GM10266 (cell line): ENCODE measurements at regions not wholly inside any gene's neighbourhood (a gene's known extent, or its start where the extent isn't known, plus 50 kb on each side); places are given as distances from the start of the nearest gene placed in this dataset.
A peak's percentile ranks its signal among the peaks of the same experiment; 100 is the strongest.
"Not testable (repeated sequence)": the region's sequence is repeated elsewhere in the genome, so short reads cannot be mapped to it uniquely, and the experiment has no call there.

Source experiments
- DNase-seq: peaks from one replicate; pipeline ENCODE4 v3.0.0; 2012; ENCODE audit errors: extremely low spot score
- TF ChIP-seq, protein P1 (sequence below): IDR thresholded peaks from 2 replicates; pipeline ENCODE4 v1.5.1; 2012; ENCODE audit warnings: mild to moderate bottlenecking, low read depth; ENCODE audit not compliant: control insufficient read depth, insufficient read depth; ENCODE audit errors: missing control alignments

DNA sequence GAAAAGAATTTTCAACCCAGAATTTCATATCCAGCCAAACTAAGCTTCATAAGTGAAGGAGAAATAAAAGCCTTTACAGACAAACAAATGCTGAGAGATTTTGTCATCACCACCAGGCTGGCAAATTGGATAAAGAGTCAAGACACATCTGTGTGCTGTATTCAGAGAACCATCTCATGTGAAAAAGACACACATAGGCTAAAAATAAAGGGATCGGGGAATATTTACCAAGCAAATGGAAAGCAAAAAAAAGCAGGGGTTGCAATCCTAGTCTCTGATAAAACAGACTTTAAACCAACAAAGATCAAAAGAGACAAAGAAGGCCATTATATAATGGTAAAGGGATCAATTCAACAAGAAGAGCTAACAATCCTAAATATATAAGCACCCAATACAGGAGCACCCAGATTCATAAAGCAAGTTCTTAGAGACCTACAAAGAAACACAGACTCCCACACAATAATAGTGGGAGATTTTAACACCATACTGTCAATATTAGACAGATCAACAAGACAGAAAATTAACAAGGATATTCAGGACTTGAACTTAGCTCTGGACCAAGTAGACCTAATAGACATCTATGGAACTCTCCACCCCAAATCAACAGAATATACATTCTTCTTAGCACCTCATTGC is 55.9 kb upstream of the ACSM6 start:
- not testable (repeated sequence) for DNase-seq

DNA sequence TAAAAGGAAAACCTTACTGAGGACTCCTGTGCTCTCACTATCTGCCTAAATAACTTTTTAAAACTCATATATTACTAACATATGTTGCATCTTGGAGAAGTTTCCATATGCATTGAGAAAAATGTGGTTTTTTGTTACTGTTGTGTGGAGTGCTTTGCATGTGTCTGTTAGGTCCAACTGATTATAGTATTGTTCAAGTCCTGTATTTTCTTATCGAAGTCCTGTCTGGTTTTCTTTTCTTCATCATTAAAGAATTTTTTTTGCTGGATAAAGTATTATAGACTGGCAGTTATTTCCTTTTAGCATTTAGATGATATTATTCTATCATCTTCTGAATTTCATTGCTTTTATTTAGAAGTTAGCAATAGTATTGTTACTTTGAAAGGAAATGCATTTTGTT is 59.5 kb upstream of the ACSM6 start:
- TF ChIP-seq, protein P1, sequence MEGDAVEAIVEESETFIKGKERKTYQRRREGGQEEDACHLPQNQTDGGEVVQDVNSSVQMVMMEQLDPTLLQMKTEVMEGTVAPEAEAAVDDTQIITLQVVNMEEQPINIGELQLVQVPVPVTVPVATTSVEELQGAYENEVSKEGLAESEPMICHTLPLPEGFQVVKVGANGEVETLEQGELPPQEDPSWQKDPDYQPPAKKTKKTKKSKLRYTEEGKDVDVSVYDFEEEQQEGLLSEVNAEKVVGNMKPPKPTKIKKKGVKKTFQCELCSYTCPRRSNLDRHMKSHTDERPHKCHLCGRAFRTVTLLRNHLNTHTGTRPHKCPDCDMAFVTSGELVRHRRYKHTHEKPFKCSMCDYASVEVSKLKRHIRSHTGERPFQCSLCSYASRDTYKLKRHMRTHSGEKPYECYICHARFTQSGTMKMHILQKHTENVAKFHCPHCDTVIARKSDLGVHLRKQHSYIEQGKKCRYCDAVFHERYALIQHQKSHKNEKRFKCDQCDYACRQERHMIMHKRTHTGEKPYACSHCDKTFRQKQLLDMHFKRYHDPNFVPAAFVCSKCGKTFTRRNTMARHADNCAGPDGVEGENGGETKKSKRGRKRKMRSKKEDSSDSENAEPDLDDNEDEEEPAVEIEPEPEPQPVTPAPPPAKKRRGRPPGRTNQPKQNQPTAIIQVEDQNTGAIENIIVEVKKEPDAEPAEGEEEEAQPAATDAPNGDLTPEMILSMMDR, result no peak
- no peak for DNase-seq

DNA sequence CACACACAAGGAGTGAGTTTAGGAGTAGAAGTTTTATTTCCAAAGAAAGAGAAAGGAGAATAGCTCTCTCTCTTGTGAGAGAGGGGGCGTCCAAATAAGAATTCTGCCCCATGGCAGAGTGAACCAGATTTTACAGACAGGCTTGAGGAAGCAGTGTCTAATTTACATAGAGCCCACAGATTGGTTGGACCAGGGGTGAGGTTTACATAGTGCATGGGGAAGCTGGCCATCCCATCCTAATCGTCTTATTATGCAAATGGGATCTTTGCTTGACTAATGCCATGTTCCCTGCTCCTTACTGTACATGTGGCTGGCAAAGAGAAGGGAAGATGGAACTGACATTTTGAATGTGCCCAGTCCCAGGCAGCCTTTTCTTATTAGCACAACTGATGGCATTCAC is 60.0 kb upstream of the ACSM6 start:
- no peak for DNase-seq
- TF ChIP-seq, protein P1, result no peak

DNA sequence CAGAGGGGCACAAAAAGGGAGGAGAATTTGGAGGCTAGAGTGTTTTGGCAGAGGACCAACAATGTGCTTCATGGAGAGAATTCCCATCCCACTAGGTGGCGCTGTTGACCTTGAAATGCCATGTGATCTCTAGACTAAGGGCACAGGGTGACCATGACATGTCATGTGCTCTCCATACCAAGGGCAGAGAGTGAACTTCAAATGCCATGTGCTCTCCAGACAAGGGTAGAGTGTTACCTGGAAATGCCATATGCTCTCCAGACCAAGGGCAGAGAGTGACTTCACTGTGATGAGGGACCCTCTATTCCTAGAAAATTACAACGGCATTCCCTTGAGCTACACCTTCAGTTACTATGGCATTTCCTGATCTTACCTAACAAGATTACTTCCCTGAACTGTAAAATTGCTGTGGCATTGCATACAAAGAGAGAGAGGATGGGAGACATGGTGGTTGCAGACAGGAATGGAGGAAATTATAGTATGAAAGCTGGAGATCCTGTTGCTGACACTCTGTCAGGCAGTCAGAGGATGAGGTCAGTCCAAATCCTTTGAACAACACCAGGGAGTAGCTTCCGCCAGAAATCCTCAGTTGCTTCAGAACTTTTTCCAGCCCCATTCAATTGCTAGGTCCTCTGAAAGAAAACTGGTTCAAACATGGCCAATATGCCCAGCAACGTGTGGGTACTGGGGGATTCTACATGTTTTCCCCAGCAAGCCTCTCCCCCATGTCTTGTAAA is 60.9 kb upstream of the ACSM6 start:
- DNase-seq, result peak; percentile 55
- TF ChIP-seq, protein P1, result peak; percentile 84

DNA sequence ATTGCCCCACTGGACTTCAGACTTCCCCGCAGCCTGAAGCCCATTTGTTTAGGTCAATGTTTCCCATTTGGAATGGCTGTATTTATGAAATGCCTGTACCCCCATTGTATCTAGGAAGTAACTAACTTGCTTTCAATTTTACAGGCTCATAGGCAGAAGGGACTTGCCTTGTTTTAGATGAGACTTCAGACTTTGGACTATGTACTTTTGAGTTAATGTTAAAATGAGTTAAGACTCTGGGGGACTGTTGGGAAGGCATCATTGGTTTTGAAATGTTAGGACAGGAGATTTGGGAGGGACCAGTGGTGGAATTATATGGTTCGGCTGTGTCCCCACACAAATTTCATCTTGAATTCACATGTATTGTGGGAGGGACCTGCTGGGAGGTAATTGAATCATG is 61.1 kb upstream of the CYP2C8 start:
- not testable (repeated sequence) for DNase-seq

DNA sequence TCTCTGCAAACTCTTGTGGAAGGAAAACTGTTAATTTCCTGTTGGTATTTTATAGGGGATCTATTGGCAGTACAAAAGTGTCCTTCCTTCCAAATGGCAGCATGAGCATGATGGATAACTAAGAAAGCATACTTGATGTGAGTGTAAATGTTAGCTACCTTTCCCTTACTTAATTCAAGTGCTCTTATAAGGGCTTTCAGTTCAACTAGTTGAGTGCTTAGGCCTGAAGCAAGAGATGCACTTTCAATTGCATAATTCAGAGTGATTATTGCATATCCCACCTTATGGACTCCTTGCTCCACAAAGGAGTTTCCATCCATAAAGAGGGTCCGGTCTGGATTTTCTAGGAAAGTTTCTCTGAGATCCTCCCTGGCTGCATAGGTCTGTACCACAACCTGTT is 56.3 kb upstream of the CYP2C8 start:
- no peak for DNase-seq
- TF ChIP-seq, protein P1, result no peak

DNA sequence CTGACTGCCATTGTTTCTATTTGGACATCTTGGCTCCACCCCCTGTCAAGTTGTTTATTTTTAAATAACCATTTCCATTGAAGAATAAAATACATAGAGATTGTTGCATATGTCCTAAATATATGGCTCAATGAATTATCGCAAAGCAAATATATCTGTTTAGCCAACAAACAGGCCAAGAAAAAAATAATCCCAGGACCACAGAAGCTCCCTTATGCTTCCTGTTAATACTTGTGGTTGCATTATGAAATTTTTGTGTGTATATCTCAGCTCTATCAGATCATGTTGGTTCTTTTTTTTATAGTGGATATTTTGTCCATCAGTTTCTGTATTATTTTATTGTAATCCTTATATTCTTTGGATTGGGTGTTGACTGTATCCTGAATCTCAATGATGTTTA is 53.4 kb upstream of the CYP2C8 start:
- TF ChIP-seq, protein P1, result no peak
- no peak for DNase-seq

DNA sequence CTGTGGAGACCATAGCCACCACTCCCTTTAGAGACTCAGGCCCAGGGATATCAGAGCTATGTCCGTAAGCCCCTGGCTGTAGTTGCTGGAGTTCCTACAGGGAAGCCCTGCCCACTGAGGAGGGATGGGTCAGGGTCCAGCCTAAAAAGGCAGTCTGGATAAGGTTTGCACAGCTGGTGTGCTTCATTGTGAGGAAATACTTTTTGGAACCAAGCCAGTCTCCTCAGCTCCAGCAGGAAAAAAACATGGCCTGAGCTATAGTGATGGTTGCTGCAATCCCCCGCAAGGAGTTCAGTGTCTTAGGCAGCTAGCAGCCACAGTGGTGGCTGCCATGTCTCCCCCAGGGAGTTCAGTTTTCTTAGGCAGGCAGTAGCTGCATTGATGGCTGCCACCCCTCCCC is 52.6 kb upstream of the CYP2C8 start:
- TF ChIP-seq, protein P1, result no peak
- no peak for DNase-seq
